Stimulated activated CD8-positive, alpha-beta memory T cell treated with anti-CD3 and anti-CD28 coated beads, Interleukin-7, amount 100 ng/mL, for 48 hours (primary cell): ENCODE measurements at regions not wholly inside any gene's neighbourhood (a gene's known extent, or its start where the extent isn't known, plus 50 kb on each side); places are given as distances from the start of the nearest gene placed in this dataset.
"Not testable (repeated sequence)": the region's sequence is repeated elsewhere in the genome, so short reads cannot be mapped to it uniquely, and the experiment has no call there.

Experiments used
- DNase-seq, 2 donors: peaks; one replicate each; pipeline ENCODE4 v3.0.0-alpha.2; 2020; ENCODE audit warnings: low read depth in 1 of 2; ENCODE audit errors: extremely low read depth in 1 of 2

DNA sequence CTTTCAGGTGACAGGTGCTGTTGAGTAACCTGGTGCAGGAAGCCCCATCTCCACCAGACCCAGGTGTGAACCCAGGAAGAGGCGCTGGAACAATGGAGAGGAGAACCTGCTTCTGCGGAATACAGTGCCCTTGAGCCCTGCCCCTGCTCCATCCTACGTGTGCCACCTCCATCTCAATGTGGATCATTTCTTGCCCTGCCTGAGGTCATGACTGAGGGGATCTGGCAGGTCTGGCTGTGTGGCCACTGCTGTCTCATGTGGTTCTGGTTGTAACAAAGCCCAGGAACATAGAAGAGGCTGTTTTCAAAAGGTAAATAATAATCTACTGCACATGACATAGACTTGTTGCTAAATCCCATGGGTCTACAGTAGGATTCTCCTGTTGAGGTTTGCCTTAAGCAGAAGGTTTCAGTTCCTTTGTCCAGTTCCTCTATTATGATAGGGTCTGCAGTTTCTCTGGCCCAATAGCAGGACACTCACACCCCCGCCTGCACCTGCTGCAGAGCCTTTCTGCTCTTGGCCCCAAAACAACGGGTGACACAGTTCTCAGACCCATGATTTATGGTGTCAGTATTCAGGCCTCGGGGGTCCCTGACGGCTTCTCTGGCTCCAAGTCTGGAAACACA is 113.5 kb upstream of the IGLL5 start:
- DNase-seq: no peak

DNA sequence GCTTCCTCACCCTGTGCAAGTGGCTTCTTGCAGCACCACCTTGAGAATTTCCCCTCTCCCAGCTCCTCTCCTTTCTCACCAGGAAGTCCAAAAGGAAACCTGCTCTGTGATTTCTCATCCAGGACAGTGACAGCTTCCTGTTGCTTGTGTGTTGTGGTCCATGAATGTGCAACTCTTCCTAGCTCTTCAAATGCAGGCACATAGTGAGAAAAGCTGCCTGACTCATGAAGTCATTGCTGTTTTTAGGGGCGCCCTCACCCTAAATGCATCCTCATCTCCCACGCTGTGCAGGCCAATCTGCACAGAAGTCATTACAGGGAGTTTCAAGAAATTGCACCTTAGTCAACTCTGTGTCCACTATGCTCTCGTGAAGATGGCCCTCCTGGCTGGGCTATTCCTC is 112.9 kb upstream of the IGLL5 start:
- not testable (repeated sequence) for DNase-seq

GRCh38 chr22:22776121-22776520 is 111.5 kb upstream of the IGLL5 start:
- no peak for DNase-seq

DNA sequence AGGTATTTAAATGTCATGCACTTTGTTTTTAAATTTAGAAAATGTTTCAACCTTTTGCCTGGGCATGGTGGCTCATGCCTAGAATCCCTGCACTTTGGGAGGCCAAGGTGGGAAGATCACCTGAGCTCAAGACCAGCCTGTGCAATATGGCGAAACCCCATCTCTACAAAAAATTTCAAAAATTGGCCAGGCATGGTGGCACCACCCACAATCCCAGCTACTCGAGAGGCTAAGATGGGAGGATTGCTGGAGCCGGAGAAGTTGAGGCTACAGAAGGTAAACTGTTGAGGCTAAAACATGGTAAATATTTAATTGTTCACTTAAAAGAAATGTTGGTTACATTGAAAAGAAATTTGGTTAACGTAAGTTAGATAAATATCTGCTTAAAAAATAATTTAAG is 108.4 kb upstream of the IGLL5 start:
- no peak for DNase-seq

DNA sequence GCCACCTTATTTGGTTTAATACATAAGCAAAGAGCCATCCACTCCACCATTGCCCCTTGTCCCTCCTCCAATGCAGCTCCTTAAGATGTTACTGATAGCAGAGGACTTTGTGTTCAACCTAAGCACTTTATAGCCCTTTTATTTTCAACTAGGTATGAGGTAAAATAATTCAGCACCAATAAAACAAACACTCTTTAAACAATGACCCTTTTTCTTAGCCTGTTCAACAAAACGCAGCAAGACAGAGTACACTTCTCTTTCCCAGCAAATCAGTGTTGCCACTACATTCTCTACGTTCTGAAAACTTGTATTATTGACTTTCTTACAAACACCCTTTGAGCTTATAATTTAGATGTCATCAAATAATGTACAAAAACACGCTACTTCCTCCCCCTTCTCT is 104.0 kb upstream of the IGLL5 start:
- DNase-seq: no peak

- no peak for DNase-seq
Observed at GRCh38 chr22:22784249-22785039, 103.2 kb upstream of the IGLL5 start.

- no peak for DNase-seq
Observed at GRCh38 chr22:22785316-22786065, 102.1 kb upstream of the IGLL5 start.

GRCh38 chr22:22786301-22787115 is 101.1 kb upstream of the IGLL5 start:
- no peak for DNase-seq

GRCh38 chr22:22787151-22787550 is 100.5 kb upstream of the IGLL5 start:
- DNase-seq: no peak

- DNase-seq: peak; percentile 32 to 40
Observed at GRCh38 chr22:22787786-22788459, 99.7 kb upstream of the IGLL5 start.

DNA sequence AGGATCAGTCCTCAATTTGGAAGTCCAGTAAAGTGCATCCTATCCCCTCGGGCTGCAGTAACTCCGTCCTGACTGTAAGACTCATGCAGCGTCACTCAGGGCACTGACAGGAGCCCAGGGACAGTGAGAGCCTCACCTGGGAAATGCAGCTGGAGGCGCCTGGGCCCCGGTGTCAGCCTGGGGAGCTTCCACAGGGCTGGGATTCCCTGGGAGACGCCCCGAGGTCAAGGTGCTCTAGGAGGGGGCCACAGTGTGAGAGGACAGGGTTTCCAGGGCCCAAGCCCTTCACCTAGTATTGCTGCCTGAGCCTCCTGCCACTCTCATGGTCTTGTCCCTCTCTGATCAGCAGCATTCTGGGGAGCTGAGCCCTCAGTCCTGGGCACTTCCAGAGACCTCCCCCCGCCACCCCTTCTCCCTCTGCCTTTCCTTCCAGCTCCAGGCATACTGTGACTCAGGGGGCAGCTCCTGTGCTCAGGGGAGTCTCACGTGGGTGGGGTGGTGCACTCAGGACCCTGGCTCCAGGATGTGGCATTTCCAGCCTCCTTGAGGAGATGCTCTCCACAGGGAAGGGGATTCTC is 99.1 kb upstream of the IGLL5 start:
- no peak for DNase-seq

DNA sequence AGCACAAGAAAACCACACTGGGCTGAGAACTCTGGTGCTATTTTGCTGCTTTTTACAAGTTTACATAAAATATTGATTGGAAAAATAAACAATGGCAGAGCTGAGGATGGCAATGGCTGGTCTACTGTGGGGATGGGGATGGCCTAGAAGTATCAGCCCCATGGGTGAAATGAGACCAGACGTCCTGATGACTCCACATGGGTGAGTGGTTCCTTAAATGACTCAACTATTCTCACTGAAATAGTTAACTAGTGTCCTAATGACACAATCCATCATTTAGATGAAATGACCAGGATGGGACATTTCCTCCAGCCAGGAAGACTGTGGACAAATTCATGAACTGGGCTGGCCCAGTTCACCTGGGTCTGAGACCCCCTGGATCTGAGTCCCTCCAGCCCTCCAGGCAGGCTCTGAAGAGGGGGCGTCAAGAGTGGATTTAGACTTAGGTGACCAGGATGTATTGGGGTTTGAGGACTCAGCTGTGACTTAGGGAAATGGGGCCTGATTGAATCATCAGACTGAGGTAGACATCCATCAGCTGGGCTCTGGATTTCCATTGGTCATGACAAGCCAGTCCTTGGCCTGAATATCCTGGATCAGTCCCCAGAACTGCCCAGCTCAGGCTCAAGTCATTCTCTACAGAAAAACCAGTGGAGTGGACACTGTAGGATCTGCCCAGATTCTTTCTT is 98.2 kb upstream of the IGLL5 start:
- DNase-seq: no peak

GRCh38 chr22:22789922-22790845 is 97.4 kb upstream of the IGLL5 start:
- no peak for DNase-seq

DNA sequence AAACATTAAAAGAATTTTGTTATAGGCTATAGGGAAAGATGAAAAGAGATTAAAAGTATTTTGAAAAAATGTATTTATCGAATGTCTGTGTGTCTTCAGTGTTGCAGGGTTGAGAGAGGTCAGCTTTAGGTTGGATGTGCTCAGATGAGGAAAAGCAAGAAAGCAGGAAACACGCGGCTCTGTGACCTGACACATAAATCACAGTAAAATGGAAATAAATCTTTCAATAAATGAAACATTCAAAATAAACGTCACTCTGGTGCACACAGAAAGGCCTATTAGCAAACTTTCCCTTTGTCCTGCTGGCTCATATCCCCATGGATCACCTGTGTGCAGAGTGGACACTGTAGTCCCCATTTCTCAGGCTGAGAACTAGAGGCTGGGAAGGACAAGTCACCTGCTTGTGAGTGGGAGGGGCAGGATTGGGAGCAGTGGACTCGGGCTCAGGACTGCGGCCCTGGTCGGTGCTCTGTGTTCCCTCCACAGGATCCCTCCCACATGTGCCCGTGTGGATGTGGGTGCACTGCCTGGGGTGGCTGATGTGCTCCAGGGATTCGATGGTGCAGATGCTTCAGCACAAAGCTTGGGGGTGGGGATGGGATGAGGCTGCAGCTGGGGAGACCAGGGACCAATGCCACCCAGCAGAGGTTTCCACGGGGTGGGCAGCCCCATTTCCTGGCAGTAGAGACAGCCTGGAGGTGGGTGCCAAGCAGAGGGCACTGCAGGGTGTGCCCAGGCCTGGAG is 96.0 kb upstream of the IGLL5 start:
- DNase-seq: no peak

DNA sequence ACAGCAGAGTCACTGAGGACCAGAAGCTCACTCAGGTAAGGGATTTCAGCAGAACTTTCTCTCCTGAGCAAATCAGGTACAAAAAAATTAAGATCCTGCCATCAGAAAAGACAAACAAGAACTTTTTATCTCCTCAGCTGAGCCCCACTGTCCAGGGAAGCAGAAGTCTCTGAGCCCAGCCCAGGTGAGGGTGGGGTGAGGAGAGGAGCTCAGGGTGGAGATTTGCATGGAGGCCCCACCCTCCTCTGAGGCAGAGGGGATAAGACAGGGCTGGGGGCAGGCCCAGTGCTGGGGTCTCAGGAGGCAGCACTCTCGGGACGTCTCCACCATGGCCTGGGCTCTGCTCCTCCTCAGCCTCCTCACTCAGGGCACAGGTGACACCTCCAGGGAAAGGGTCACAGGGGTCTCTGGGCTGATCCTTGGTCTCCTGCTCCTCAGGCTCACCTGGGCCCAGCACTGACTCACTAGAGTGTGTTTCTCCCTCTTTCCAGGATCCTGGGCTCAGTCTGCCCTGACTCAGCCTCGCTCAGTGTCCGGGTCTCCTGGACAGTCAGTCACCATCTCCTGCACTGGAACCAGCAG is 95.3 kb upstream of the IGLL5 start:
- DNase-seq: not testable (repeated sequence)

DNA sequence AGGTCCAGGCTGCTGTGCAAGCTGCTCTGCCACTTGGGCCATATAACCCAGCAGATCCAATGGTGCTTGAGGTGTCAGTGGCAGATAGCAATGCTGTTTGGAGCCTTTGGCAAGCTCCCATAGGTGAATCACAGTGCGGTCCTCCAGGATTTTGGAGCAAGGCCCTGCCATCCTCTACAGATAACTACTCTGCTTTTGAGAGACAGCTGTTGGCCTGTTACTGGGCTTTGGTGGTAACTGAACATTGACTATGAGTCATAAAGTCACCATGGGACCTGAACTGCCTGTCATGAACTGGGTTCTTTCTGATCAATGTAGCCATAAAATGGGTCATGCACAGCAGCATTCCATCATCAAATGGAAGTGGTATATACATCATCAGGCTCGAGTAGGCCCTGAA is 92.0 kb upstream of the IGLL5 start:
- not testable (repeated sequence) for DNase-seq

DNA sequence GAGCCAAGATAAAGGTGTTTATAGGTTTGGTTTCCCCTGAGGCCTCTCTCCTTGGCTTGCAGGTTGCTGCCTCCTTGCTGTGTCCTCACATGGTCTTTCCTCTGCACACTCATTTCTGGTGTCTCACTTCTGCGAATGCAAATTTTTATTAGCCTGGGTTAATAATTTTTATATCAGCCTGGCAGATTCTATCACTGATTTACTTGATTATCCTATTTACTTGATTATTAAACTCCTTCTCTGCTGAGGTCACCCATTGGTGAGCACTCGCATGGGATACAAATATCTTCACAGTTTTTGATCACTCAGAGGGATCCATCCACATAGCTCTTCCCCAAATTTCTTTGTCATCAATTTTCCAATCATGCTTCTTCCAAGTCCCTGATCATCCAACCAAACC is 90.9 kb upstream of the IGLL5 start:
- DNase-seq: no peak
